Breast epithelium (tissue), 3 donors: ENCODE measurements at regions not wholly inside any gene's neighbourhood (a gene's known extent, or its start where the extent isn't known, plus 50 kb on each side); places are given as distances from the start of the nearest gene placed in this dataset.

Experiments used
- POLR2A ChIP-seq: fragments of 450-650 bp; IDR thresholded peaks from one replicate; pipeline ENCODE4 v1.6.1; 2016; ENCODE audit warnings: antibody characterized with exemption, mild to moderate bottlenecking, moderate library complexity
- TF ChIP-seq, protein P1 (sequence below), 3 donors: fragments of 450-650 bp; IDR thresholded peaks; one replicate each; pipeline ENCODE4 v1.5.1; 2016 to 2017; ENCODE audit warnings: antibody characterized with exemption in 3 of 3, mild to moderate bottlenecking in 3 of 3, moderate library complexity in 3 of 3

DNA sequence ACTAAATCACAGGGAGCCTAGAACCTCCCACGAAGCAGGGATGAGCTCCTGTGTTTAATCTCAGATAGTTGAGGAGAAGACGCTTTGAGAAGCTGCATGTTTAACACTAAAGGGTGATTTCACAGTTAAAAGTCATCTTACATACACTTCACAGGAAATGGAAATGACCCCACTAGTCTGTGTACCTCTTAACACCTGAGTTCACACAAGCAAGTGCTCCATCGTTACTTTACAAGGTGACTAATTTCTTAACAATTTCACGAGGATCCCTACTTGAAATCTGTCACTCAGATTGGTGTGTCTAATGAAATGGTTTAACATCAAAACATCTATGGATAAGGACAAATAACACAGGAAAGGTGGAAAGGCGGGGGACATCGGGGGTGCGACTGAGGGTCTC, 93.8 kb upstream of the RPS6KA2 start:
- TF ChIP-seq, protein P1, sequence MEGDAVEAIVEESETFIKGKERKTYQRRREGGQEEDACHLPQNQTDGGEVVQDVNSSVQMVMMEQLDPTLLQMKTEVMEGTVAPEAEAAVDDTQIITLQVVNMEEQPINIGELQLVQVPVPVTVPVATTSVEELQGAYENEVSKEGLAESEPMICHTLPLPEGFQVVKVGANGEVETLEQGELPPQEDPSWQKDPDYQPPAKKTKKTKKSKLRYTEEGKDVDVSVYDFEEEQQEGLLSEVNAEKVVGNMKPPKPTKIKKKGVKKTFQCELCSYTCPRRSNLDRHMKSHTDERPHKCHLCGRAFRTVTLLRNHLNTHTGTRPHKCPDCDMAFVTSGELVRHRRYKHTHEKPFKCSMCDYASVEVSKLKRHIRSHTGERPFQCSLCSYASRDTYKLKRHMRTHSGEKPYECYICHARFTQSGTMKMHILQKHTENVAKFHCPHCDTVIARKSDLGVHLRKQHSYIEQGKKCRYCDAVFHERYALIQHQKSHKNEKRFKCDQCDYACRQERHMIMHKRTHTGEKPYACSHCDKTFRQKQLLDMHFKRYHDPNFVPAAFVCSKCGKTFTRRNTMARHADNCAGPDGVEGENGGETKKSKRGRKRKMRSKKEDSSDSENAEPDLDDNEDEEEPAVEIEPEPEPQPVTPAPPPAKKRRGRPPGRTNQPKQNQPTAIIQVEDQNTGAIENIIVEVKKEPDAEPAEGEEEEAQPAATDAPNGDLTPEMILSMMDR (IDR thresholded peaks at IDR 0.05) = no peak
- TF ChIP-seq POLR2A = no peak
